Esophagus squamous epithelium (tissue), 4 donors: ENCODE measurements at regions not wholly inside any gene's neighbourhood (a gene's known extent, or its start where the extent isn't known, plus 50 kb on each side); places are given as distances from the start of the nearest gene placed in this dataset.

Experiments
- POLR2A ChIP-seq, 4 donors: fragments of 450-650 bp; IDR thresholded peaks; one replicate each; pipeline ENCODE4 v1.6.1; 2017; ENCODE audit warnings: antibody characterized with exemption in 4 of 4, mild to moderate bottlenecking in 4 of 4, moderate library complexity in 3 of 4
- TF ChIP-seq, protein P1 (sequence below), 6 experiments: fragments of 450-650 bp in 4 of 6; fragments of 200-600 bp in 2 of 6; sonication (generic) in 2 of 6; IDR thresholded peaks; one replicate each; pipeline ENCODE4 v1.5.1; 2016 to 2019; ENCODE audit warnings: antibody characterized with exemption in 6 of 6, mild to moderate bottlenecking in 4 of 6, moderate library complexity in 4 of 6

DNA sequence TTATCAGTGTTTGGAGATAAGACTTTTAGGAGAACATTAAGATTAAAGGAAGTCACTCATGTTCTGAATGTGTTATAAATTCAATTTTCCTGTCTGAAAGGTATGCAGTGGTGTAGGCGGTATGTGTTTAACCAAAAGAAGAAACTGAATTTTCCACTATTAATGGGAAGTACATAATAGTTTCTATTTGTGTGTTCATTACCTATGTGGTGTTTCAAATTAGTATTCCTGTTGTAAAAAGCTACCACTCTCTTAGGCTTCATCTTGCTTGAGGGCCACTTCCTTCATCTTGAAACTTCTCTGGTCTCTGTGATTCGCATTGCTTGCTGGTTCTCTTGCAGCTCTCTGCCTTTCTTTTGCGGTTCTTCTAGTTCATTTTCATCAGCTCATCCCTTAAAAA, 123.4 kb downstream of the HLX start:
- TF ChIP-seq, protein P1, sequence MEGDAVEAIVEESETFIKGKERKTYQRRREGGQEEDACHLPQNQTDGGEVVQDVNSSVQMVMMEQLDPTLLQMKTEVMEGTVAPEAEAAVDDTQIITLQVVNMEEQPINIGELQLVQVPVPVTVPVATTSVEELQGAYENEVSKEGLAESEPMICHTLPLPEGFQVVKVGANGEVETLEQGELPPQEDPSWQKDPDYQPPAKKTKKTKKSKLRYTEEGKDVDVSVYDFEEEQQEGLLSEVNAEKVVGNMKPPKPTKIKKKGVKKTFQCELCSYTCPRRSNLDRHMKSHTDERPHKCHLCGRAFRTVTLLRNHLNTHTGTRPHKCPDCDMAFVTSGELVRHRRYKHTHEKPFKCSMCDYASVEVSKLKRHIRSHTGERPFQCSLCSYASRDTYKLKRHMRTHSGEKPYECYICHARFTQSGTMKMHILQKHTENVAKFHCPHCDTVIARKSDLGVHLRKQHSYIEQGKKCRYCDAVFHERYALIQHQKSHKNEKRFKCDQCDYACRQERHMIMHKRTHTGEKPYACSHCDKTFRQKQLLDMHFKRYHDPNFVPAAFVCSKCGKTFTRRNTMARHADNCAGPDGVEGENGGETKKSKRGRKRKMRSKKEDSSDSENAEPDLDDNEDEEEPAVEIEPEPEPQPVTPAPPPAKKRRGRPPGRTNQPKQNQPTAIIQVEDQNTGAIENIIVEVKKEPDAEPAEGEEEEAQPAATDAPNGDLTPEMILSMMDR (IDR thresholded peaks at IDR 0.05) = no peak
- TF ChIP-seq POLR2A (IDR thresholded peaks at IDR 0.05) = no peak
